Trophoblast cell (in vitro differentiated cells and primary cell): ENCODE measurements at regions not wholly inside any gene's neighbourhood (a gene's known extent, or its start where the extent isn't known, plus 50 kb on each side); places are given as distances from the start of the nearest gene placed in this dataset.

Experiments used
- DNase-seq, 2 donors: peaks; one replicate each; pipeline ENCODE4 v3.0.0-alpha.2; 2016
- H2AFZ ChIP-seq: 2 replicates; pipeline ENCODE4 v1.6.1; 2013; ENCODE audit warnings: low read length, moderate library complexity, mild to moderate bottlenecking; ENCODE audit not compliant: insufficient read depth, poor library complexity
- H2AK5ac ChIP-seq: 2 replicates; pipeline ENCODE4 v1.6.1; 2013; ENCODE audit warnings: mild to moderate bottlenecking, low read length
- H2BK120ac ChIP-seq: 2 replicates; pipeline ENCODE4 v1.6.1; 2013; ENCODE audit warnings: low read length, mild to moderate bottlenecking, moderate library complexity; ENCODE audit not compliant: insufficient read depth, poor library complexity
- H2BK12ac ChIP-seq: 2 replicates; pipeline ENCODE4 v1.6.1; 2013; ENCODE audit warnings: mild to moderate bottlenecking, low read length, moderate library complexity
- H2BK5ac ChIP-seq: 2 replicates; pipeline ENCODE4 v1.6.1; 2013; ENCODE audit warnings: low read length, low read depth, moderate library complexity, mild to moderate bottlenecking; ENCODE audit not compliant: poor library complexity
- H3K14ac ChIP-seq: 2 replicates; pipeline ENCODE4 v1.6.1; 2013; ENCODE audit warnings: mild to moderate bottlenecking, low read length
- H3K18ac ChIP-seq: 2 replicates; pipeline ENCODE4 v1.6.1; 2013; ENCODE audit warnings: mild to moderate bottlenecking, low read length
- H3K23ac ChIP-seq: 2 replicates; pipeline ENCODE4 v1.6.1; 2013; ENCODE audit warnings: low read length
- H3K27ac ChIP-seq: 2 replicates; pipeline ENCODE4 v1.5.1; 2013; ENCODE audit warnings: low read depth, mild to moderate bottlenecking, inconsistent platforms, low read length, moderate library complexity
- H3K27me3 ChIP-seq: 2 replicates; pipeline ENCODE4 v1.6.1; 2013; ENCODE audit warnings: inconsistent platforms, mild to moderate bottlenecking, low read length, moderate library complexity; ENCODE audit not compliant: insufficient read depth
- H3K36me3 ChIP-seq, 2 experiments: 1 replicate in 1 of 2; 2 replicates in 1 of 2; pipeline ENCODE4 v1.6.1; 2013; ENCODE audit warnings: low read length in 2 of 2, mild to moderate bottlenecking in 2 of 2, moderate library complexity in 1 of 2; ENCODE audit not compliant: insufficient read depth in 2 of 2, control insufficient read depth in 1 of 2
- H3K4ac ChIP-seq: 2 replicates; pipeline ENCODE4 v1.6.1; 2013; ENCODE audit warnings: low read depth, mild to moderate bottlenecking, low read length, moderate library complexity
- H3K4me1 ChIP-seq, 2 experiments: 1 replicate in 1 of 2; 2 replicates in 1 of 2; pipeline ENCODE4 v1.6.1; 2013; ENCODE audit warnings: low read length in 2 of 2, mild to moderate bottlenecking in 2 of 2, moderate library complexity in 1 of 2; ENCODE audit not compliant: insufficient read depth in 2 of 2, control insufficient read depth in 1 of 2
- H3K4me2 ChIP-seq: 2 replicates; pipeline ENCODE4 v1.6.1; 2013; ENCODE audit warnings: inconsistent platforms, mild to moderate bottlenecking, low read length, moderate library complexity
- H3K4me3 ChIP-seq: 2 replicates; pipeline ENCODE4 v1.5.1; 2013; ENCODE audit warnings: mild to moderate bottlenecking, low read depth, low read length, inconsistent platforms
- H3K79me1 ChIP-seq: one replicate; pipeline ENCODE4 v1.6.1; 2013; ENCODE audit warnings: low read length
- H3K79me2 ChIP-seq: 2 replicates; pipeline ENCODE4 v1.6.1; 2013; ENCODE audit warnings: low read length, mild to moderate bottlenecking; ENCODE audit not compliant: control insufficient read depth, insufficient read depth, poor library complexity
- H3K9ac ChIP-seq: 2 replicates; pipeline ENCODE4 v1.6.1; 2013; ENCODE audit warnings: mild to moderate bottlenecking, low read length
- H3K9me3 ChIP-seq: 2 replicates; pipeline ENCODE4 v1.6.1; 2013; ENCODE audit warnings: low read depth, mild to moderate bottlenecking, control low read depth, inconsistent platforms, low read length; ENCODE audit not compliant: insufficient read depth
- H4K12ac ChIP-seq: 2 replicates; pipeline ENCODE4 v1.6.1; 2013; ENCODE audit warnings: low read depth, mild to moderate bottlenecking, low read length, moderate library complexity
- H4K8ac ChIP-seq: 2 replicates; pipeline ENCODE4 v1.6.1; 2013; ENCODE audit warnings: low read depth, mild to moderate bottlenecking, low read length, moderate library complexity
- H4K91ac ChIP-seq: one replicate; pipeline ENCODE4 v1.6.1; 2013; ENCODE audit warnings: low read depth, mild to moderate bottlenecking, low read length, moderate library complexity
- WGBS: extraction: QIAGEN DNeasy Blood & Tissue Kit; methylation state at CpG from one replicate; pipeline ENCODE4 v1.1.7; 2013; ENCODE audit warnings: missing lambda C conversion rate; ENCODE audit not compliant: insufficient read length, insufficient coverage; ENCODE audit errors: extremely low coverage; 5-methylcytosine and 5-hydroxymethylcytosine counted together

GRCh38 chr9:80177949-80178480 is 606.2 kb downstream of the TLE4 start:
- no peak overlapping the region for H3K9ac ChIP-seq
- no peaks in the 10 kb centered on the region for H3K27me3 ChIP-seq
- no peak overlapping the region for H3K4ac ChIP-seq
- H3K36me3 ChIP-seq: peaks cover 0 to 4% of the 10 kb centered on the region in 2 experiments
- H3K27ac ChIP-seq: no peak overlapping the region
- no peaks in the 10 kb centered on the region for H3K79me2 ChIP-seq
- H3K4me3 ChIP-seq: no peak overlapping the region
- H2BK120ac ChIP-seq: no peak overlapping the region
- H2AFZ ChIP-seq: no peak overlapping the region
- no peaks in the 10 kb centered on the region for H3K79me1 ChIP-seq
- no peak overlapping the region for H4K12ac ChIP-seq
- no peak overlapping the region for H3K23ac ChIP-seq
- no peak overlapping the region for H2BK12ac ChIP-seq
- no peak overlapping the region for H3K4me2 ChIP-seq
- no peak overlapping the region for H4K91ac ChIP-seq
- no peak overlapping the region for H3K14ac ChIP-seq
- H3K18ac ChIP-seq: no peak overlapping the region
- H3K4me1 ChIP-seq: no peaks in the 10 kb centered on the region
- WGBS: no CpG with 5 or more reads among the region's 2 CpGs
- DNase-seq: no peak
- H2BK5ac ChIP-seq: no peak overlapping the region
- H4K8ac ChIP-seq: no peak overlapping the region
- H2AK5ac ChIP-seq: no peak overlapping the region
- H3K9me3 ChIP-seq: peaks cover 7% of the 10 kb centered on the region

- WGBS: no CpG with 5 or more reads among the region's 1 CpG
- no peak overlapping the region for H3K4ac ChIP-seq
- H3K9ac ChIP-seq: no peak overlapping the region
- H4K12ac ChIP-seq: no peak overlapping the region
- H2BK12ac ChIP-seq: no peak overlapping the region
- peaks cover 4% of the 10 kb centered on the region for H3K9me3 ChIP-seq
- DNase-seq: peak in 1 of 2 donors; percentile 70
- H3K14ac ChIP-seq: no peak overlapping the region
- no peak overlapping the region for H3K18ac ChIP-seq
- no peak overlapping the region for H2AFZ ChIP-seq
- no peaks in the 10 kb centered on the region for H3K79me2 ChIP-seq
- no peak overlapping the region for H4K91ac ChIP-seq
- no peaks in the 10 kb centered on the region for H3K79me1 ChIP-seq
- H3K23ac ChIP-seq: no peak overlapping the region
- no peak overlapping the region for H3K4me3 ChIP-seq
- H2BK5ac ChIP-seq: no peak overlapping the region
- no peak overlapping the region for H2BK120ac ChIP-seq
- no peak overlapping the region for H3K4me2 ChIP-seq
- no peaks in the 10 kb centered on the region for H3K4me1 ChIP-seq
- no peak overlapping the region for H3K27ac ChIP-seq
- H4K8ac ChIP-seq: no peak overlapping the region
- no peaks in the 10 kb centered on the region for H3K27me3 ChIP-seq
- H3K36me3 ChIP-seq: peaks cover 0 to 4% of the 10 kb centered on the region in 2 experiments
- H2AK5ac ChIP-seq: no peak overlapping the region
These were observed 603.8 kb downstream of the TLE4 start for GRCh38 chr9:80175286-80176150.

GRCh38 chr9:80163889-80164288 is 592.1 kb downstream of the TLE4 start:
- H2BK12ac ChIP-seq: no peak overlapping the region
- H2BK5ac ChIP-seq: no peak overlapping the region
- H3K14ac ChIP-seq: no peak overlapping the region
- H4K91ac ChIP-seq: no peak overlapping the region
- H3K9ac ChIP-seq: no peak overlapping the region
- no peak overlapping the region for H3K4ac ChIP-seq
- no CpG with 5 or more reads among the region's 4 CpGs for WGBS
- no peak overlapping the region for H2AFZ ChIP-seq
- H4K12ac ChIP-seq: no peak overlapping the region
- no peaks in the 10 kb centered on the region for H3K9me3 ChIP-seq
- no peaks in the 10 kb centered on the region for H3K36me3 ChIP-seq
- no peaks in the 10 kb centered on the region for H3K79me1 ChIP-seq
- no peaks in the 10 kb centered on the region for H3K4me1 ChIP-seq
- no peak overlapping the region for H2BK120ac ChIP-seq
- no peaks in the 10 kb centered on the region for H3K27me3 ChIP-seq
- no peak overlapping the region for H3K4me2 ChIP-seq
- no peak overlapping the region for H3K18ac ChIP-seq
- no peak overlapping the region for H3K23ac ChIP-seq
- H4K8ac ChIP-seq: no peak overlapping the region
- H2AK5ac ChIP-seq: no peak overlapping the region
- DNase-seq: no peak
- H3K4me3 ChIP-seq: no peak overlapping the region
- H3K27ac ChIP-seq: no peak overlapping the region
- no peaks in the 10 kb centered on the region for H3K79me2 ChIP-seq

GRCh38 chr9:80158554-80159170 is 586.9 kb downstream of the TLE4 start:
- Histone ChIP-seq H4K8ac (no peak overlapping the region), H2BK5ac (no peak overlapping the region), H3K36me3 (no peaks in the 10 kb centered on the region), H2BK12ac (no peak overlapping the region), H3K18ac (no peak overlapping the region), H3K4ac (no peak overlapping the region), H4K12ac (no peak overlapping the region), H3K79me1 (no peaks in the 10 kb centered on the region), H2AFZ (no peak overlapping the region), H3K27ac (no peak overlapping the region), H3K4me3 (no peak overlapping the region), H3K4me2 (no peak overlapping the region), H3K9me3 (no peaks in the 10 kb centered on the region), H2AK5ac (no peak overlapping the region), H3K23ac (no peak overlapping the region), H3K14ac (no peak overlapping the region), H4K91ac (no peak overlapping the region), H2BK120ac (no peak overlapping the region), H3K79me2 (no peaks in the 10 kb centered on the region), H3K4me1 (no peaks in the 10 kb centered on the region), H3K27me3 (no peaks in the 10 kb centered on the region), H3K9ac (no peak overlapping the region)
- DNase-seq: no peak
- WGBS: no CpG with 5 or more reads among the region's 4 CpGs
